Calu3 (cell line): ENCODE measurements at regions not wholly inside any gene's neighbourhood (a gene's known extent, or its start where the extent isn't known, plus 50 kb on each side); places are given as distances from the start of the nearest gene placed in this dataset.

Experiments used
- BruUV-seq: library from RNA; stranded (reverse); fragments of 400-500 nt; replicated peaks from 2 replicates; lab custom pipeline; 2021; lab: Mats Ljungman, UMichigan
- CTCF ChIA-PET: fragments of 300-600 bp; sonication (Branson Sonifier 250); formaldehyde crosslinking; loops from one replicate; lab custom pipeline; 2022; ENCODE audit warnings: antibody characterized with exemption; lab: Charles Lee
- DNase-seq: peaks from one replicate; pipeline ENCODE4 v3.0.0; 2022
- H3K27ac Mint-ChIP-seq: one replicate; pipeline ENCODE4 v1.8.0; 2022; ENCODE audit warnings: mixed read lengths; ENCODE audit not compliant: unreplicated experiment
- H3K27me3 Mint-ChIP-seq: one replicate; pipeline ENCODE4 v1.8.0; 2022; ENCODE audit warnings: mixed read lengths; ENCODE audit not compliant: unreplicated experiment
- H3K36me3 Mint-ChIP-seq: one replicate; pipeline ENCODE4 v1.8.0; 2022; ENCODE audit warnings: mild to moderate bottlenecking, moderate library complexity, mixed read lengths; ENCODE audit not compliant: insufficient read depth, unreplicated experiment
- H3K4me1 Mint-ChIP-seq: one replicate; pipeline ENCODE4 v1.8.0; 2022; ENCODE audit warnings: mild to moderate bottlenecking, low read depth, mixed read lengths; ENCODE audit not compliant: unreplicated experiment
- H3K4me3 Mint-ChIP-seq: one replicate; pipeline ENCODE4 v1.8.0; 2022; ENCODE audit warnings: mild to moderate bottlenecking, low read depth, moderate library complexity, mixed read lengths; ENCODE audit not compliant: unreplicated experiment
- H3K9me3 Mint-ChIP-seq: one replicate; pipeline ENCODE4 v1.8.0; 2022; ENCODE audit warnings: low read depth, mixed read lengths; ENCODE audit not compliant: unreplicated experiment
- intact Hi-C: fragments of 100-400 bp; cut with micrococcal nuclease; formaldehyde crosslinking; loops from one replicate; pipeline ENCODE4 v1.10.0; 2022; ENCODE audit not compliant: unreplicated experiment
- TF ChIP-seq, protein P1 (sequence below): fragments of 200-600 bp; IDR thresholded peaks from one replicate; pipeline ENCODE4 v1.8.0; 2022; ENCODE audit warnings: antibody characterized with exemption; ENCODE audit not compliant: unreplicated experiment

DNA sequence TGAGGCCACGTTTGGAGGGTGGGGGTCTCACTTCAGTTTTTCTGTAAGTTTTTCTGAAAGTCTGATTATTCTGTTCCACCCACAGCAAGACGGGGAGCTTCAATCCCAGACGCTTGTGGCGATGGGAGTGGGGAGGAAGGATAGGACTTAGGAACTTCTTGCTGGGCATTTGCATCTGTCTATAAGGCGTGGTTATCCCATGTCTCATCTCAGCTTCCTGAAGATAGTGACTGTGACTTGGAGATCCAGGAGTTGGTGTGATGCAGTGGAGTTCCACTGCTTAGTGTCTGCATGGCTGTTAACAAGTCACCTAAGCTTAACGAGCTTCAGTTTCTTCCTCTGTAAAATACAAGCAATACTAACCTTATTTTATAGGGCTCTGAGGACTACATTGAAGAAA is 58.9 kb upstream of the BARX2 start:
- H3K27ac Mint-ChIP-seq: peak overlapping the region; percentile 93
- intact Hi-C loops: loop anchor here (5.0 kb wide), 2 partner anchors 34 to 199 kb away; no protein-coding TSS in a partner anchor
- TF ChIP-seq, protein P1, sequence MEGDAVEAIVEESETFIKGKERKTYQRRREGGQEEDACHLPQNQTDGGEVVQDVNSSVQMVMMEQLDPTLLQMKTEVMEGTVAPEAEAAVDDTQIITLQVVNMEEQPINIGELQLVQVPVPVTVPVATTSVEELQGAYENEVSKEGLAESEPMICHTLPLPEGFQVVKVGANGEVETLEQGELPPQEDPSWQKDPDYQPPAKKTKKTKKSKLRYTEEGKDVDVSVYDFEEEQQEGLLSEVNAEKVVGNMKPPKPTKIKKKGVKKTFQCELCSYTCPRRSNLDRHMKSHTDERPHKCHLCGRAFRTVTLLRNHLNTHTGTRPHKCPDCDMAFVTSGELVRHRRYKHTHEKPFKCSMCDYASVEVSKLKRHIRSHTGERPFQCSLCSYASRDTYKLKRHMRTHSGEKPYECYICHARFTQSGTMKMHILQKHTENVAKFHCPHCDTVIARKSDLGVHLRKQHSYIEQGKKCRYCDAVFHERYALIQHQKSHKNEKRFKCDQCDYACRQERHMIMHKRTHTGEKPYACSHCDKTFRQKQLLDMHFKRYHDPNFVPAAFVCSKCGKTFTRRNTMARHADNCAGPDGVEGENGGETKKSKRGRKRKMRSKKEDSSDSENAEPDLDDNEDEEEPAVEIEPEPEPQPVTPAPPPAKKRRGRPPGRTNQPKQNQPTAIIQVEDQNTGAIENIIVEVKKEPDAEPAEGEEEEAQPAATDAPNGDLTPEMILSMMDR: no peak
- H3K36me3 Mint-ChIP-seq: peaks cover 18% of the 10 kb centered on the region
- no peaks in the 10 kb centered on the region for H3K27me3 Mint-ChIP-seq
- DNase-seq: no peak
- H3K9me3 Mint-ChIP-seq: no peaks in the 10 kb centered on the region
- H3K4me3 Mint-ChIP-seq: peak overlapping the region; percentile 30
- no TSS peak for BruUV-seq
- CTCF ChIA-PET: interaction anchor here (0.6 to 1.6 kb wide), 5 partner anchors 15 to 127 kb away, joined by 3 to 9 read pairs (median 5); no protein-coding TSS in a partner anchor
- peaks cover 61% of the 10 kb centered on the region for H3K4me1 Mint-ChIP-seq

DNA sequence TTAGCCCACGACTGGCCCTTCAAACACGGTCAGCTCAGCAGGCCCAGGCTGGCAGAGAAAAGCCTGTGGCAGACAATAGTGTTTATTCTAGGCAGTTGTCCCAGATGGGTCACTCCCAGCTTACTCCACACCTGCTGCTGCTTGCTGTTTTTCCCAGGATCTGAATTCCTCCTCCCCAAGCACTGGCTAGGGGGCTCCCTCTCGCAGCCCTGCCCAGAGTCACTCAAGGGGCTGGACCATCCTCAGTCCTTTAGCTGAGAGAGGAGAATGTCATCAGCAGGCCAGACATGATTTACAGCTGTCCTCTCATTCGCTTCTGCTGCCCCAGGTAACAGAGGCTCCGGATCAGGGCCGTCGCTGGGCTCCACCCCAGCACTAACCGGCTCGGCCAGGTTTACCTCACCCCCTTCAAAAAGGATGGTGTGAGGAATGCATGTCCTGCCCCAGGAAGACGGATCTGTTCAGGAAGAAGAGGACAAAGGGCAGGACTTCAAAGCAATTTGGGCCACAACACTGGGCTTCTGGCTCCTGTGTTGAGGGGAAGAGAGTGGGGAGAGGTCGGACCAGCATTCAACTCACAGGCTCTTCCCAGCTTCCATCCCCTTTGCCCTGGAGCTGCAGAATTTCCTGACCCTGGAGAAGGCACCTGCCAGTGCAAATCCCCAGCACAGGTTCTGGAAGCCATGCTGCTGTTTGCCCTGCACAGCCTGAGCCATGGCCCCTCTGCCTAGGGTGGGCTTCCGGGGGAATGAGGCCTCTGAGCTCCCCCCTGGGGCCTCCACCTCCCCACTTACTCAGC is 59.7 kb upstream of the BARX2 start:
- BruUV-seq: no TSS peak
- H3K27me3 Mint-ChIP-seq: no peaks in the 10 kb centered on the region
- H3K36me3 Mint-ChIP-seq: peaks cover 18% of the 10 kb centered on the region
- H3K9me3 Mint-ChIP-seq: no peaks in the 10 kb centered on the region
- CTCF ChIA-PET: interaction anchor here (1.3 kb wide), 1 partner anchor 16 kb away, joined by 4 read pairs; no protein-coding TSS in a partner anchor
- H3K4me3 Mint-ChIP-seq: peak overlapping the region; percentile 30
- DNase-seq: peak; percentile 67
- intact Hi-C loops: loop anchor here (5.0 kb wide), 2 partner anchors 34 to 199 kb away; no protein-coding TSS in a partner anchor
- TF ChIP-seq, protein P1: no peak
- H3K4me1 Mint-ChIP-seq: peaks cover 57% of the 10 kb centered on the region
- peak overlapping the region; percentile 93 for H3K27ac Mint-ChIP-seq

DNA sequence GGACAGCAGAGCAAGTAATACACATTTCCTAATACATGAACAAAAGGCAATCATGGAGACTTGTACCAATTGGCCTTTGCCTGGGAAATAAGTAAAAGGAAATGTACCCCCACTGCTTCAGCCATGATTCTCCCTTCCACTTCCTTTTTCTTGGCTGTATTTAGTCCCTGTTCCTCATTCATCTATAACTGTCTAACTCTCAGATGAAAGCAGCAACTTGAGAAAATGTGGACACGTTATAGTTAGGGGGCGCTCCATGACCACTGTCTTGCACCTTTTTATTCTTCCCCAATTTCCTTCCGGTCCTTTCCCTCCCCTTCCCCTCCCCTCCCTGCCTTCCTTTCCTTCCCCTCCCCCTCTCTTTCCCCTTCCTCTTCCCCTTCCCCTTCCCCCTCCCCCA is 61.3 kb upstream of the BARX2 start:
- Mint-ChIP-seq H3K27ac (no peak overlapping the region), H3K4me3 (no peak overlapping the region), H3K4me1 (peaks cover 41% of the 10 kb centered on the region), H3K27me3 (no peaks in the 10 kb centered on the region), H3K9me3 (no peaks in the 10 kb centered on the region), H3K36me3 (peaks cover 18% of the 10 kb centered on the region)
- DNase-seq: no peak
- intact Hi-C loops: no loop called here
- CTCF ChIA-PET: no interaction called here
- no TSS peak for BruUV-seq
- TF ChIP-seq, protein P1: no peak

DNA sequence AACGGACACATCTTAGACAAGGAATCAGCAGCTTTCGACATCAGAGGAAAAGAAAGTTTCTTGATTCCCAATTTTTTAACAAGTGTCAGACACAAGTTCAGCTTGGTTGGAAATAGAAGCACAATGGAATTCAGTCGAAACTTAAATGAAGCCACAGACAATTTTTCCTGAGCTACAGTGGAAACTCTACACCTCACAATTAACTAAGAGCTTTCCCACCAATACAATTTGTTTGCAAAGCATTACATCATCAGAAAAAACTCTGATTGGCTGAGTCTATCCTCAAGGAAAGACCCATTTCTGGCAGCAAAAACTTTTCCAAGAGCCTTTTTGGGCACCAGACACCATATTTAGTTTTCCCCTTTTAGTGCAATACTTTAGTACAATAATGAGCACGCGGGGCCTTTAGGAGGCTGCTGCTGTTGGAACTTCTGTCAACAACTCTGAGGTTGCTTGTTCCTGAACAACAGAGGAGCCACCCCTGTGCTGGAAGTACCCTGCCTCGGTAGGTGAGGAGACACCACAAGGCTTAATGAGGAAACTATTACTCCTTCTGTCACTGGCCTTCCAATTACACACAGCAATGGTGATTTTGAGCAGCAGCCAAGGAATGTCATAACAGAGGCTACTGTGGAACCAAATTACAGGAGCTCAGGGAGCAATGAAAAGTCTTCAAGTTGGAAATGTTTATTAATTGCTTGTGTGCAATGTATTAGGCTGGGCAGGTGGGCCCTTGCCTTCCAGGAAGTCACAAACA is 61.9 kb upstream of the BARX2 start:
- peaks cover 34% of the 10 kb centered on the region for H3K4me1 Mint-ChIP-seq
- peaks cover 18% of the 10 kb centered on the region for H3K36me3 Mint-ChIP-seq
- no peak for DNase-seq
- CTCF ChIA-PET: no interaction called here
- no peak overlapping the region for H3K4me3 Mint-ChIP-seq
- intact Hi-C loops: no loop called here
- H3K27ac Mint-ChIP-seq: no peak overlapping the region
- no TSS peak for BruUV-seq
- H3K27me3 Mint-ChIP-seq: no peaks in the 10 kb centered on the region
- TF ChIP-seq, protein P1: no peak
- no peaks in the 10 kb centered on the region for H3K9me3 Mint-ChIP-seq
